Natural killer cell (primary cell): ENCODE measurements at regions not wholly inside any gene's neighbourhood (a gene's known extent, or its start where the extent isn't known, plus 50 kb on each side); places are given as distances from the start of the nearest gene placed in this dataset.

ENCODE experiments used
- ATAC-seq, 3 donors: fragments of 150-1000 bp in 2 of 3; fragments of 200-7000 bp in 1 of 3; cut with Tn5 transposase; 1 replicate in 1 of 3; 2 replicates in 2 of 3; pipeline ENCODE4 v1.10.0; 2021; ENCODE audit warnings: mild to moderate bottlenecking in 2 of 3, moderate library complexity in 2 of 3
- DNase-seq, 2 donors: peaks; one replicate each; pipeline versions ENCODE4 v3.0.0 to v3.0.0-alpha.2; 2013 to 2021; ENCODE audit warnings: mixed read lengths in 1 of 2
- H3K27ac ChIP-seq: one replicate; pipeline ENCODE4 v1.5.1; 2013; ENCODE audit warnings: mild to moderate bottlenecking, low read length
- H3K27me3 ChIP-seq: one replicate; pipeline ENCODE4 v1.6.1; 2013; ENCODE audit warnings: low read length; ENCODE audit not compliant: control insufficient read depth, insufficient read depth
- H3K36me3 ChIP-seq: one replicate; pipeline ENCODE4 v1.6.1; 2013; ENCODE audit warnings: low read length; ENCODE audit not compliant: control insufficient read depth, insufficient read depth
- H3K4me1 ChIP-seq: one replicate; pipeline ENCODE4 v1.6.1; 2013; ENCODE audit warnings: low read length; ENCODE audit not compliant: control insufficient read depth, insufficient read depth
- H3K4me3 ChIP-seq: one replicate; pipeline ENCODE4 v1.5.1; 2013; ENCODE audit warnings: low read length
- H3K9me3 ChIP-seq: one replicate; pipeline ENCODE4 v1.6.1; 2013; ENCODE audit warnings: low read length; ENCODE audit not compliant: control insufficient read depth, insufficient read depth
- H3K27ac Mint-ChIP-seq, 2 donors: one replicate each; pipeline ENCODE4 v1.8.0; 2022; ENCODE audit warnings: mild to moderate bottlenecking in 2 of 2, mixed read lengths in 2 of 2, moderate library complexity in 1 of 2
- H3K27me3 Mint-ChIP-seq, 2 donors: one replicate each; pipeline ENCODE4 v1.8.0; 2022; ENCODE audit warnings: low read depth in 2 of 2, mixed read lengths in 2 of 2
- H3K36me3 Mint-ChIP-seq: one replicate; pipeline ENCODE4 v1.8.0; 2022; ENCODE audit warnings: mixed read lengths
- H3K4me1 Mint-ChIP-seq, 2 donors: one replicate each; pipeline ENCODE4 v1.8.0; 2022; ENCODE audit warnings: mixed read lengths in 2 of 2
- H3K4me3 Mint-ChIP-seq: one replicate; pipeline ENCODE4 v1.8.0; 2022; ENCODE audit warnings: mild to moderate bottlenecking, moderate library complexity, mixed read lengths
- H3K9me3 Mint-ChIP-seq, 2 donors: one replicate each; pipeline ENCODE4 v1.8.0; 2022; ENCODE audit warnings: mixed read lengths in 2 of 2
- WGBS: methylation state at CpG from one replicate; pipeline ENCODE4 v1.1.7; 2013; ENCODE audit warnings: missing lambda C conversion rate; ENCODE audit not compliant: insufficient coverage; 5-methylcytosine and 5-hydroxymethylcytosine counted together
- intact Hi-C: fragments of 100-400 bp; cut with micrococcal nuclease; formaldehyde crosslinking; loops from one replicate; pipeline ENCODE4 v1.14.2; 2022
- TF ChIP-seq, protein P1 (sequence below): fragments of 200-600 bp; IDR thresholded peaks from one replicate; pipeline ENCODE4 v1.8.0; 2022; ENCODE audit warnings: antibody characterized with exemption

DNA sequence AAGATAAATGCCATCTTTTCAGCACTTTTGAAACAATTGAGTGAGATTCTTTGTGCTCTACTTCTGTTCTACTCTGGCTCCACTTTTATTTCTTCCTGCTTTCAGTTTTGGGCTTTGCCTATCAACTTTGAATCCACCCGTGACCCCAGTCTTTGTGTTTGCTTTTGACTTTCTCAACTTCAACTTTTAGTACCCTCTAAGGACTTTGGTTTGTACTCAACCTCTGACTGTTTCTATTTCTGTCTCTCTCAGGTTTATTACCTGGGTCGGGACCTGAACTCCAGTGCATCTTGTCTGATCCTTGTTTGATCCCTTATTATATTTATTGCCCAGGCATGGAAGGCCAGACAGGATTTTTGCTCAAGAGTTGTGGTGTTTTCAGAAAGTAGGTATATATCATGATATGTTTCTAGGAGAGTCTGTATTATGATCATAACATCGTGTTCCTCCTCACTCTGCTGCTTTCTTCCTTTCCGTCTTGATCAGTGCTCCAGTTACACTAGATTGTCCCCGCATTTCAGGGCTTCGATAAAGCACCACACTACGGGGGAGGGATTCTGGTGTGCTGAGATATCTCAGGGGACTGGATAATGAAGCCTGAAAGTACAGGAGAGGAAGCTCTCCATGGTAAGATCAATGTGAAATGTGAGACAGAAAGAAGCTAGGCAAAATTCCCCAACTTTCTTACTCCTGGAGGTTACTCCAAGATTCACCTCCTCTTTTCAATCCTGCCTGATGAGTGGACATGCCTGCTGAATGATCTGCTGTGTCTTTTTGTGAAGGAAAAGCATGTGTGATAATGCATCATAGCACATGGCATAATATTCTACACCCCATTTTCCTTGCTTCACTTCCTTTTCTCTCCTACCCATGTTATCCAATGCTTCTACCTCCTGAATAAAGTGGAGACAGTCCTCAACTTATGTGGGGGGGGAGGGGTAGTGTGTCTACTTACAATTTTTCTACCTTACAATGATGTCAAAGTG lies 155.5 kb upstream of the GRIN3A start:
- Mint-ChIP-seq H3K4me1 (no peaks in the 10 kb centered on the region), H3K4me3 (no peak overlapping the region), H3K9me3 (peaks cover 9% of the 10 kb centered on the region in 2 donors), H3K27me3 (no peaks in the 10 kb centered on the region), H3K27ac (no peak overlapping the region), H3K36me3 (no peaks in the 10 kb centered on the region)
- H3K4me1 ChIP-seq = no peaks in the 10 kb centered on the region
- WGBS = 87% methylated on average over 7 of the region's 7 CpGs
- no peak overlapping the region for H3K4me3 ChIP-seq
- H3K27me3 ChIP-seq = no peaks in the 10 kb centered on the region
- no peaks in the 10 kb centered on the region for H3K9me3 ChIP-seq
- intact Hi-C loops = no loop called here
- DNase-seq = no peak
- TF ChIP-seq, protein P1, sequence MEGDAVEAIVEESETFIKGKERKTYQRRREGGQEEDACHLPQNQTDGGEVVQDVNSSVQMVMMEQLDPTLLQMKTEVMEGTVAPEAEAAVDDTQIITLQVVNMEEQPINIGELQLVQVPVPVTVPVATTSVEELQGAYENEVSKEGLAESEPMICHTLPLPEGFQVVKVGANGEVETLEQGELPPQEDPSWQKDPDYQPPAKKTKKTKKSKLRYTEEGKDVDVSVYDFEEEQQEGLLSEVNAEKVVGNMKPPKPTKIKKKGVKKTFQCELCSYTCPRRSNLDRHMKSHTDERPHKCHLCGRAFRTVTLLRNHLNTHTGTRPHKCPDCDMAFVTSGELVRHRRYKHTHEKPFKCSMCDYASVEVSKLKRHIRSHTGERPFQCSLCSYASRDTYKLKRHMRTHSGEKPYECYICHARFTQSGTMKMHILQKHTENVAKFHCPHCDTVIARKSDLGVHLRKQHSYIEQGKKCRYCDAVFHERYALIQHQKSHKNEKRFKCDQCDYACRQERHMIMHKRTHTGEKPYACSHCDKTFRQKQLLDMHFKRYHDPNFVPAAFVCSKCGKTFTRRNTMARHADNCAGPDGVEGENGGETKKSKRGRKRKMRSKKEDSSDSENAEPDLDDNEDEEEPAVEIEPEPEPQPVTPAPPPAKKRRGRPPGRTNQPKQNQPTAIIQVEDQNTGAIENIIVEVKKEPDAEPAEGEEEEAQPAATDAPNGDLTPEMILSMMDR = no peak
- H3K36me3 ChIP-seq = no peaks in the 10 kb centered on the region
- no peak overlapping the region for H3K27ac ChIP-seq
- no peak for ATAC-seq

GRCh38 chr9:101881508-101881907 lies 143.1 kb upstream of the GRIN3A start:
- Histone ChIP-seq H3K4me3 (no peak overlapping the region), H3K4me1 (no peaks in the 10 kb centered on the region), H3K36me3 (no peaks in the 10 kb centered on the region), H3K9me3 (no peaks in the 10 kb centered on the region), H3K27ac (no peak overlapping the region), H3K27me3 (no peaks in the 10 kb centered on the region)
- H3K4me1 Mint-ChIP-seq = no peaks in the 10 kb centered on the region
- 100% methylated on average over 1 of the region's 2 CpGs for WGBS
- no peak overlapping the region for H3K4me3 Mint-ChIP-seq
- H3K27ac Mint-ChIP-seq = no peak overlapping the region
- H3K27me3 Mint-ChIP-seq = no peaks in the 10 kb centered on the region
- TF ChIP-seq, protein P1 = no peak
- H3K9me3 Mint-ChIP-seq = peaks cover 10 to 19% of the 10 kb centered on the region in 2 donors
- no peak for ATAC-seq
- no peak for DNase-seq
- peaks cover 7% of the 10 kb centered on the region for H3K36me3 Mint-ChIP-seq
- intact Hi-C loops = no loop called here

DNA sequence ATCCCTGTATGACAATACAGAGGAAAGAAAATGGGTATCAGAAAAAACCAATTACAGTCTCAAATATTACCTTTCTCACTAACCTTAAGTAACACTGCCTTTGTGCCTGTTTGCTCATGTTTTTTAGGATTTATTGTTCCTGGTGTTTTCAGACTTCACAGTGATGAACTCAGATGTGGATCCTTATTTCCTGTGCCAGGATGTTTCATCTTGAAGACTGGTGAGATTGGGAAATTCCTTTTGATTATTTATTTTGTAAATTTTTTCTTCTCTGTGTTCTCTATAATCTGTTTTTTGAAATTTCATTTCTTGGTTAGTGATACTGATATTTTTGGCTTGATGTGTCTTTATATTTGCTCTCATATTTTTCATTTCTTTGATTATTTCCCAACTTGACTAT lies 142.4 kb upstream of the GRIN3A start:
- Histone ChIP-seq H3K9me3 (no peaks in the 10 kb centered on the region), H3K4me3 (no peak overlapping the region), H3K36me3 (no peaks in the 10 kb centered on the region), H3K27me3 (no peaks in the 10 kb centered on the region), H3K27ac (no peak overlapping the region), H3K4me1 (no peaks in the 10 kb centered on the region)
- Mint-ChIP-seq H3K27me3 (no peaks in the 10 kb centered on the region), H3K36me3 (peaks cover 7% of the 10 kb centered on the region), H3K27ac (no peak overlapping the region), H3K9me3 (peaks cover 10 to 19% of the 10 kb centered on the region in 2 donors), H3K4me3 (no peak overlapping the region), H3K4me1 (no peaks in the 10 kb centered on the region)
- DNase-seq (no peak), ATAC-seq (no peak)
- TF ChIP-seq, protein P1 = no peak
- intact Hi-C loops = no loop called here
